H1 (cell line): ENCODE measurements at regions not wholly inside any gene's neighbourhood (a gene's known extent, or its start where the extent isn't known, plus 50 kb on each side); places are given as distances from the start of the nearest gene placed in this dataset.

Experiments used
- CTCF ChIA-PET: fragments of 300-600 bp; sonication (Branson Sonifier 250); formaldehyde crosslinking; loops from one replicate; lab custom pipeline; 2021; ENCODE audit not compliant: partially characterized antibody; lab: Charles Lee
- POLR2A ChIA-PET: fragments of 300-600 bp; sonication (Branson Sonifier 250); formaldehyde crosslinking; loops from one replicate; lab custom pipeline; 2021; ENCODE audit warnings: inconsistent platforms; ENCODE audit not compliant: partially characterized antibody; lab: Charles Lee
- DNase-seq, 2 experiments: peaks; one replicate each; pipeline versions ENCODE4 v3.0.0 to v3.0.0-alpha.2; 2010 to 2022; ENCODE audit warnings: low spot score in 2 of 2, low read depth in 1 of 2, mixed read lengths in 1 of 2
- FAIRE-seq: peaks from 2 replicates; lab custom pipeline; 2011; peaks lifted over from hg19 to GRCh38; lab: Jason Lieb, UNC
- H2AFZ ChIP-seq: 2 replicates; pipeline ENCODE4 v1.8.1; 2012; ENCODE audit warnings: low read length, inconsistent platforms
- H2AK5ac ChIP-seq: 2 replicates; pipeline ENCODE4 v1.6.1; 2013; ENCODE audit warnings: low read depth, low read length
- H2BK120ac ChIP-seq: replicated peaks from 2 replicates; pipeline ENCODE3; 2013; ENCODE audit warnings: low read depth, low read length, inconsistent platforms
- H2BK12ac ChIP-seq: 2 replicates; pipeline ENCODE4 v1.6.1; 2013; ENCODE audit warnings: low read depth, low read length
- H2BK15ac ChIP-seq: 2 replicates; pipeline ENCODE4 v1.6.1; 2013; ENCODE audit warnings: low read length
- H2BK20ac ChIP-seq: 2 replicates; pipeline ENCODE4 v1.6.1; 2013; ENCODE audit warnings: low read length
- H2BK5ac ChIP-seq: 2 replicates; pipeline ENCODE4 v1.6.1; 2013; ENCODE audit warnings: low read depth, low read length
- H3K14ac ChIP-seq: 2 replicates; pipeline ENCODE4 v1.6.1; 2013; ENCODE audit warnings: inconsistent platforms; ENCODE audit not compliant: insufficient read length
- H3K18ac ChIP-seq: 2 replicates; pipeline ENCODE4 v1.6.1; 2013; ENCODE audit warnings: low read length; ENCODE audit errors: extremely low read depth
- H3K23ac ChIP-seq: 2 replicates; pipeline ENCODE4 v1.6.1; 2013; ENCODE audit warnings: inconsistent platforms; ENCODE audit not compliant: insufficient read length
- H3K23me2 ChIP-seq: 2 replicates; pipeline ENCODE4 v1.6.1; 2013; ENCODE audit warnings: low read depth, low read length
- H3K27ac ChIP-seq: 2 replicates; pipeline ENCODE4 v1.6.1; 2011; ENCODE audit warnings: low read depth, low read length, inconsistent platforms
- H3K27me3 ChIP-seq, 4 experiments: replicated peaks in 1 of 4; 1 replicate in 1 of 4; 2 replicates in 3 of 4; pipeline versions ENCODE4 v1.6.1 to v1.8.1; 2011 to 2013; ENCODE audit warnings: low read length in 3 of 4, mild to moderate bottlenecking in 3 of 4, inconsistent platforms in 2 of 4, mixed read lengths in 2 of 4, moderate library complexity in 1 of 4; ENCODE audit not compliant: control insufficient read depth in 3 of 4, insufficient read depth in 3 of 4; ENCODE audit errors: extremely low read depth in 1 of 4
- H3K36me3 ChIP-seq, 4 experiments: 2 replicates each; pipeline versions ENCODE4 v1.6.1 to v1.8.1; 2011 to 2013; ENCODE audit warnings: mild to moderate bottlenecking in 4 of 4, low read length in 3 of 4, moderate library complexity in 2 of 4, control low read depth in 1 of 4, inconsistent platforms in 1 of 4; ENCODE audit not compliant: insufficient read depth in 4 of 4, control insufficient read depth in 2 of 4
- H3K4ac ChIP-seq: replicated peaks from 2 replicates; pipeline ENCODE3; 2013; ENCODE audit warnings: low read length, low read depth, mixed read lengths, inconsistent platforms; ENCODE audit not compliant: insufficient read length
- H3K4me1 ChIP-seq, 4 experiments: replicated peaks in 1 of 4; 1 replicate in 1 of 4; 2 replicates in 3 of 4; pipeline versions ENCODE4 v1.6.1 to v1.8.1; 2011 to 2013; ENCODE audit warnings: low read length in 3 of 4, inconsistent platforms in 2 of 4, mixed read lengths in 1 of 4; ENCODE audit not compliant: insufficient read depth in 4 of 4, control insufficient read depth in 3 of 4
- H3K4me2 ChIP-seq, 2 experiments: 2 replicates each; pipeline versions ENCODE4 v1.6.1 to v1.8.1; 2011 to 2013; ENCODE audit warnings: low read depth in 2 of 2, low read length in 2 of 2, control low read depth in 1 of 2, inconsistent platforms in 1 of 2, mild to moderate bottlenecking in 1 of 2; ENCODE audit not compliant: insufficient read depth in 1 of 2
- H3K4me3 ChIP-seq, 4 experiments: fragments of 200-600, 300-600 bp in 1 of 4; sonication (generic), shearing (Covaris generic), sonication (Bioruptor Twin) in 1 of 4; 2 replicates each; pipeline versions ENCODE4 v1.5.1 to v1.8.1; 2011 to 2016; ENCODE audit warnings: low read length in 4 of 4, low read depth in 3 of 4, control low read depth in 2 of 4, inconsistent platforms in 2 of 4, mild to moderate bottlenecking in 2 of 4, mixed read lengths in 1 of 4, moderate library complexity in 1 of 4; ENCODE audit not compliant: insufficient read depth in 2 of 4; ENCODE audit errors: extremely low read depth in 1 of 4
- H3K56ac ChIP-seq: replicated peaks from 2 replicates; pipeline ENCODE3; 2013; ENCODE audit warnings: low read depth, mild to moderate bottlenecking, mixed read lengths, low read length, inconsistent platforms; ENCODE audit not compliant: insufficient read length
- H3K79me1 ChIP-seq: 2 replicates; pipeline ENCODE4 v1.6.1; 2013; ENCODE audit warnings: low read depth, low read length, control low read depth
- H3K79me2 ChIP-seq, 2 experiments: 2 replicates each; pipeline versions ENCODE4 v1.6.1 to v1.8.1; 2012 to 2013; ENCODE audit warnings: low read length in 2 of 2, mild to moderate bottlenecking in 2 of 2, inconsistent platforms in 1 of 2; ENCODE audit not compliant: insufficient read depth in 2 of 2, control insufficient read depth in 1 of 2
- H3K9ac ChIP-seq, 4 experiments: replicated peaks in 1 of 4; 1 replicate in 1 of 4; 2 replicates in 3 of 4; pipeline versions ENCODE4 v1.6.1 to v1.8.1; 2011 to 2013; ENCODE audit warnings: low read depth in 3 of 4, low read length in 3 of 4, control low read depth in 2 of 4, mild to moderate bottlenecking in 2 of 4, moderate library complexity in 2 of 4, inconsistent platforms in 1 of 4; ENCODE audit errors: extremely low read depth in 1 of 4
- H3K9me3 ChIP-seq, 2 experiments: 2 replicates each; pipeline versions ENCODE4 v1.6.1 to v1.8.1; 2012 to 2013; ENCODE audit warnings: mild to moderate bottlenecking in 2 of 2, moderate library complexity in 2 of 2, control low read depth in 1 of 2, inconsistent platforms in 1 of 2, low read depth in 1 of 2, low read length in 1 of 2, mixed read lengths in 1 of 2; ENCODE audit not compliant: insufficient read depth in 2 of 2
- H4K20me1 ChIP-seq, 2 experiments: replicated peaks in 1 of 2; 2 replicates each; pipeline versions ENCODE3 to v1.8.1; 2011 to 2013; ENCODE audit warnings: inconsistent platforms in 2 of 2, low read length in 2 of 2, mild to moderate bottlenecking in 1 of 2; ENCODE audit not compliant: insufficient read depth in 2 of 2, control insufficient read depth in 1 of 2
- H4K5ac ChIP-seq: 2 replicates; pipeline ENCODE4 v1.6.1; 2013; ENCODE audit warnings: low read length, low read depth, mixed read lengths, inconsistent platforms; ENCODE audit not compliant: insufficient read length
- H4K8ac ChIP-seq: 2 replicates; pipeline ENCODE4 v1.8.0; 2013; ENCODE audit warnings: mild to moderate bottlenecking, moderate library complexity, low read length, inconsistent platforms; ENCODE audit not compliant: insufficient read depth; ENCODE audit errors: extremely low read depth
- H4K91ac ChIP-seq: replicated peaks from 2 replicates; pipeline ENCODE3; 2013; ENCODE audit warnings: low read length, mixed read lengths, inconsistent platforms; ENCODE audit not compliant: insufficient read length
- ASH2L ChIP-seq: fragments of 200-600, 300-600 bp; sonication (generic); IDR thresholded peaks from one replicate; pipeline ENCODE4 v1.7.1; 2017; ENCODE audit warnings: low read length
- WGBS, 2 experiments: shearing (Covaris generic) in 1 of 2; methylation state at CpG; one replicate each; pipeline versions ENCODE4 v1.1.6 to v1.1.7; 2013 to 2015; ENCODE audit warnings: low lambda C conversion rate in 2 of 2, mixed read lengths in 2 of 2, inconsistent platforms in 1 of 2, low coverage in 1 of 2, missing lambda C conversion rate in 1 of 2; ENCODE audit not compliant: insufficient replicate concordance in 2 of 2, insufficient coverage in 1 of 2, insufficient read length in 1 of 2; ENCODE audit errors: extremely low coverage in 1 of 2, missing lambda C conversion rate in 1 of 2; 5-methylcytosine and 5-hydroxymethylcytosine counted together

DNA sequence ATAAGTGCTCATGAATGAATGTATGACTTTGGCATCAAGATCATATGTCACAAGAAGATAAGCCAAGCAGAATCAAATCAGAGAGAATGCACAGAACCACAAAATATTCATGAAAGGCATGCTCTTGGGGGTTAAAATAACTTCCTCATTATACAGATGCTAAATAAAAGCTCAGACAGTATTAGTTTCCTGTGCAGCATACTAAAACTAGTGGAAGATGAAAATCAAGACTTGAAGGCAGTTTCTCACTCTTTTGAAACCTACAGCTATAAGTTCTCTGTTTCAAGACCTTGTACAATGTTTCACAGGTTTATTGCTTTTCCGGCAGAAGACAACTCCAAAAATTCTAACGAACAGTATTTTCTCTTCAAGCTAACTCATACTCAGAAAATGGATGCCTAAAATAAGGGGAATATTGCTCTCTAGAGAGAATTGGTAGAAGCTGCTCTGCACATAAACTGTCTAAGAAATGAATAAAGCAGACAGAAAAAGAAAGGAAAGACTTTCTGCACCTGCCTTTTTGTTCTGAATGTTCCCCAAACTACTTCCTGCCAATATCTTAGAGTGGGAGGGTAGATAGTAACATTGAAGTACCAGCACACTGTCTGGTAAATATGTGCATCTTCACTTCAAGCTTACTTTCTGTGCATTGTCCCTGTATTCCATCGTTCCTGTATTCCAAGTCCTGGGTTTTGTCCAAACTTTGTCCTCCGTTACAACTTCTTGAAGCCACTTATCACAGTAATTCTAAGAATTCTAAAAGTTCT lies 639.4 kb upstream of the FAT3 start:
- Histone ChIP-seq H3K79me2 (no peaks in the 10 kb centered on the region), H3K9ac (no peak overlapping the region), H2BK15ac (no peak overlapping the region), H3K23me2 (no peaks in the 10 kb centered on the region; the same call in 1 of the 2 replicates), H3K4me2 (no peak overlapping the region), H2AK5ac (no peak overlapping the region), H3K56ac (no peak overlapping the region), H3K9me3 (no peaks in the 10 kb centered on the region), H3K4me3 (no peak overlapping the region), H2AFZ (0 out of 2 replicates have a peak overlapping the region, but pooled peaks have one; percentile 29), H3K14ac (no peak overlapping the region), H3K4me1 (no peaks in the 10 kb centered on the region), H3K27me3 (no peaks in the 10 kb centered on the region), H3K18ac (no peak overlapping the region), H4K20me1 (no peaks in the 10 kb centered on the region), H3K79me1 (no peaks in the 10 kb centered on the region), H3K23ac (no peak overlapping the region), H3K36me3 (no peaks in the 10 kb centered on the region), H2BK5ac (no peak overlapping the region), H3K27ac (no peak overlapping the region), H4K8ac (no peak overlapping the region), H4K5ac (no peak overlapping the region), H3K4ac (no peak overlapping the region), H2BK20ac (no peak overlapping the region), H4K91ac (no peak overlapping the region), H2BK120ac (no peak overlapping the region), H2BK12ac (no peak overlapping the region)
- WGBS, 2 experiments, result 91% methylated on average over 4 of the region's 4 CpGs; no CpG with 5 or more reads in 1 of the 2 experiments
- DNase-seq (no peak), FAIRE-seq (no peak)
- ChIA-PET CTCF (no interaction called here), POLR2A (no interaction called here)
- TF ChIP-seq ASH2L, result no peak
